ENCODE measurements at regions not wholly inside any gene's neighbourhood (a gene's known extent, or its start where the extent isn't known, plus 50 kb on each side); places are given as distances from the start of the nearest gene placed in this dataset.

- no peak for TF ChIP-seq PATZ1 (CRISPR knock-in tag; IDR thresholded peaks at IDR 0.05; ENCODE audit: borderline replicate concordance)
- TF ChIP-seq ZFP30 (CRISPR knock-in tag; IDR thresholded peaks at IDR 0.05): no peak
- no peak for TF ChIP-seq TCF4 (CRISPR knock-in tag; IDR thresholded peaks at IDR 0.05; ENCODE audit: borderline replicate concordance)
- TF ChIP-seq CSRNP3 (CRISPR knock-in tag; IDR thresholded peaks at IDR 0.05): no peak
- no peak for TF ChIP-seq ZNF70 (CRISPR knock-in tag; IDR thresholded peaks at IDR 0.05)
- no peak for TF ChIP-seq ZFP3 (CRISPR knock-in tag; IDR thresholded peaks at IDR 0.05)
Measured at GRCh38 chr4:173463816-173464215, 64.9 kb upstream of the SCRG1 start.

Measured in SK-N-SH treated with all-trans-retinoic acid at 6 μM for 48 hours (cell line).